Adipocyte (in vitro differentiated cells): ENCODE measurements at regions not wholly inside any gene's neighbourhood (a gene's known extent, or its start where the extent isn't known, plus 50 kb on each side); places are given as distances from the start of the nearest gene placed in this dataset.

ENCODE experiments used
- DNase-seq: peaks from one replicate; pipeline ENCODE4 v3.0.0-alpha.2; 2015; ENCODE audit warnings: low read depth
- H3K27me3 ChIP-seq: replicated peaks from 2 replicates; pipeline ENCODE4 v1.7.0; 2013; ENCODE audit warnings: mild to moderate bottlenecking, low read length, moderate library complexity; ENCODE audit not compliant: control insufficient read depth, insufficient read depth
- H3K36me3 ChIP-seq: 2 replicates; pipeline ENCODE4 v1.7.0; 2013; ENCODE audit warnings: low read length, mild to moderate bottlenecking, moderate library complexity; ENCODE audit not compliant: control insufficient read depth, insufficient read depth, severe bottlenecking
- H3K4me1 ChIP-seq: 2 replicates; pipeline ENCODE4 v1.7.0; 2013; ENCODE audit warnings: mild to moderate bottlenecking, low read length, moderate library complexity; ENCODE audit not compliant: control insufficient read depth, insufficient read depth
- H3K4me3 ChIP-seq: 2 replicates; pipeline ENCODE4 v1.7.0; 2013; ENCODE audit warnings: mild to moderate bottlenecking, low read length, moderate library complexity
- H3K9ac ChIP-seq: 2 replicates; pipeline ENCODE4 v1.7.0; 2013; ENCODE audit warnings: mild to moderate bottlenecking, low read length, moderate library complexity
- H3K9me3 ChIP-seq: 2 replicates; pipeline ENCODE4 v1.7.0; 2013; ENCODE audit warnings: mild to moderate bottlenecking, low read length, moderate library complexity; ENCODE audit not compliant: control insufficient read depth

GRCh38 chr15:29945943-29946596, 123.8 kb upstream of the TJP1 start:
- no peak overlapping the region for H3K9ac ChIP-seq
- peak; percentile 20 for DNase-seq
- H3K9me3 ChIP-seq = no peaks in the 10 kb centered on the region
- H3K4me3 ChIP-seq = no peak overlapping the region
- H3K27me3 ChIP-seq = peaks cover 9% of the 10 kb centered on the region
- no peaks in the 10 kb centered on the region for H3K36me3 ChIP-seq
- peaks cover 19% of the 10 kb centered on the region for H3K4me1 ChIP-seq

- Histone ChIP-seq H3K4me1 (peaks cover 19% of the 10 kb centered on the region), H3K36me3 (no peaks in the 10 kb centered on the region), H3K4me3 (no peak overlapping the region), H3K9ac (no peak overlapping the region), H3K9me3 (no peaks in the 10 kb centered on the region), H3K27me3 (no peaks in the 10 kb centered on the region)
- DNase-seq = no peak
Measured at GRCh38 chr15:29944925-29945324, 122.7 kb upstream of the TJP1 start.

GRCh38 chr15:29942548-29942947, 120.3 kb upstream of the TJP1 start:
- Histone ChIP-seq H3K36me3 (no peaks in the 10 kb centered on the region), H3K4me3 (no peak overlapping the region), H3K4me1 (peaks cover 19% of the 10 kb centered on the region), H3K9ac (no peak overlapping the region), H3K9me3 (peaks cover 4% of the 10 kb centered on the region), H3K27me3 (no peaks in the 10 kb centered on the region)
- DNase-seq = no peak

GRCh38 chr15:29942143-29942542, 119.9 kb upstream of the TJP1 start:
- H3K27me3 ChIP-seq = no peaks in the 10 kb centered on the region
- peaks cover 4% of the 10 kb centered on the region for H3K9me3 ChIP-seq
- H3K36me3 ChIP-seq = no peaks in the 10 kb centered on the region
- no peak overlapping the region for H3K9ac ChIP-seq
- peaks cover 19% of the 10 kb centered on the region for H3K4me1 ChIP-seq
- no peak for DNase-seq
- no peak overlapping the region for H3K4me3 ChIP-seq

- no peak overlapping the region for H3K4me3 ChIP-seq
- peaks cover 4% of the 10 kb centered on the region for H3K9me3 ChIP-seq
- DNase-seq = no peak
- H3K9ac ChIP-seq = no peak overlapping the region
- H3K4me1 ChIP-seq = peaks cover 12% of the 10 kb centered on the region
- no peaks in the 10 kb centered on the region for H3K27me3 ChIP-seq
- H3K36me3 ChIP-seq = no peaks in the 10 kb centered on the region
Measured at GRCh38 chr15:29939404-29939803, 117.1 kb upstream of the TJP1 start.

- Histone ChIP-seq H3K4me3 (no peak overlapping the region), H3K27me3 (no peaks in the 10 kb centered on the region)
Measured at GRCh38 chr15:29938361-29939335, 116.4 kb upstream of the TJP1 start.

GRCh38 chr15:29937956-29938355, 115.7 kb upstream of the TJP1 start:
- Histone ChIP-seq H3K9ac (no peak overlapping the region), H3K36me3 (no peaks in the 10 kb centered on the region), H3K4me1 (peaks cover 21% of the 10 kb centered on the region), H3K27me3 (no peaks in the 10 kb centered on the region), H3K9me3 (peaks cover 4% of the 10 kb centered on the region), H3K4me3 (no peak overlapping the region)
- peak; percentile 60 for DNase-seq

More at GRCh38 chr15:29938361-29939335, 116.4 kb upstream of the TJP1 start:
- no peak for DNase-seq
- Histone ChIP-seq H3K9me3 (peaks cover 4% of the 10 kb centered on the region), H3K4me1 (peaks cover 19% of the 10 kb centered on the region), H3K36me3 (no peaks in the 10 kb centered on the region), H3K9ac (no peak overlapping the region)

- H3K4me3 ChIP-seq = no peak overlapping the region
- H3K9me3 ChIP-seq = peaks cover 4% of the 10 kb centered on the region
- peaks cover 21% of the 10 kb centered on the region for H3K4me1 ChIP-seq
- no peaks in the 10 kb centered on the region for H3K36me3 ChIP-seq
- no peaks in the 10 kb centered on the region for H3K27me3 ChIP-seq
- H3K9ac ChIP-seq = no peak overlapping the region
- no peak for DNase-seq
Measured at GRCh38 chr15:29936353-29937049, 114.2 kb upstream of the TJP1 start.

- Histone ChIP-seq H3K4me3 (no peak overlapping the region), H3K9ac (no peak overlapping the region)
- DNase-seq = no peak
Measured at GRCh38 chr15:29935296-29936004, 113.2 kb upstream of the TJP1 start.

GRCh38 chr15:29934251-29934650, 112.0 kb upstream of the TJP1 start:
- no peaks in the 10 kb centered on the region for H3K9me3 ChIP-seq
- peaks cover 21% of the 10 kb centered on the region for H3K4me1 ChIP-seq
- H3K4me3 ChIP-seq = no peak overlapping the region
- no peaks in the 10 kb centered on the region for H3K27me3 ChIP-seq
- peak; percentile 60 for DNase-seq
- no peaks in the 10 kb centered on the region for H3K36me3 ChIP-seq
- H3K9ac ChIP-seq = no peak overlapping the region

More at GRCh38 chr15:29935296-29936004, 113.2 kb upstream of the TJP1 start:
- H3K27me3 ChIP-seq = no peaks in the 10 kb centered on the region
- peaks cover 4% of the 10 kb centered on the region for H3K9me3 ChIP-seq
- peaks cover 21% of the 10 kb centered on the region for H3K4me1 ChIP-seq
- H3K36me3 ChIP-seq = no peaks in the 10 kb centered on the region
